WTC11 (cell line): ENCODE measurements at regions not wholly inside any gene's neighbourhood (a gene's known extent, or its start where the extent isn't known, plus 50 kb on each side); places are given as distances from the start of the nearest gene placed in this dataset.

Experiments used
- ATAC-seq: fragments of 200-7000 bp; cut with Tn5 transposase; 2 replicates; pipeline ENCODE4 v1.10.0; 2021; ENCODE audit warnings: mild to moderate bottlenecking, moderate library complexity
- CTCF ChIA-PET: fragments of 300-600 bp; sonication (Branson Sonifier 250); formaldehyde crosslinking; loops from one replicate; lab custom pipeline; 2021; ENCODE audit warnings: antibody characterized with exemption; lab: Charles Lee
- POLR2A ChIA-PET: fragments of 350-600 bp; sonication (Branson Sonifier 250); formaldehyde crosslinking; loops from one replicate; lab custom pipeline; 2021; ENCODE audit warnings: antibody characterized with exemption; lab: Charles Lee
- DNase-seq: peaks from one replicate; pipeline ENCODE4 v3.0.0; 2021; ENCODE audit warnings: low spot score
- H3K27ac Mint-ChIP-seq: 2 replicates; pipeline ENCODE4 v1.8.0; 2021; ENCODE audit warnings: mixed read lengths
- H3K27me3 Mint-ChIP-seq: 2 replicates; pipeline ENCODE4 v1.8.0; 2021; ENCODE audit warnings: low read depth, mild to moderate bottlenecking, moderate library complexity, mixed read lengths
- H3K36me3 Mint-ChIP-seq: 2 replicates; pipeline ENCODE4 v1.8.0; 2021; ENCODE audit warnings: mixed read lengths
- H3K4me1 Mint-ChIP-seq: 2 replicates; pipeline ENCODE4 v1.8.0; 2022; ENCODE audit warnings: mixed read lengths
- H3K4me3 Mint-ChIP-seq: 2 replicates; pipeline ENCODE4 v1.8.0; 2021; ENCODE audit warnings: mild to moderate bottlenecking, moderate library complexity, mixed read lengths
- H3K9me3 Mint-ChIP-seq: 2 replicates; pipeline ENCODE4 v1.8.0; 2021; ENCODE audit warnings: mixed read lengths
- E2F5 ChIP-seq: sonication (generic); formaldehyde crosslinking; IDR thresholded peaks from 2 replicates; pipeline ENCODE4 v1.8.1; 2022; ENCODE audit warnings: mild to moderate bottlenecking, moderate library complexity, missing genetic modification reagents
- ESRRA ChIP-seq: sonication (generic); formaldehyde crosslinking; IDR thresholded peaks from 2 replicates; pipeline ENCODE4 v1.8.1; 2022; ENCODE audit warnings: mild to moderate bottlenecking, missing genetic modification reagents, borderline replicate concordance
- FOXJ3 ChIP-seq: sonication (generic); formaldehyde crosslinking; IDR thresholded peaks from 2 replicates; pipeline ENCODE4 v1.9.0; 2021; ENCODE audit warnings: missing genetic modification reagents, mild to moderate bottlenecking, borderline replicate concordance
- FOXK1 ChIP-seq: sonication (generic); formaldehyde crosslinking; IDR thresholded peaks from 2 replicates; pipeline ENCODE4 v1.8.0; 2022; ENCODE audit warnings: mild to moderate bottlenecking, moderate library complexity, missing genetic modification reagents
- NFE2L1 ChIP-seq: sonication (generic); formaldehyde crosslinking; IDR thresholded peaks from 2 replicates; pipeline ENCODE4 v1.8.1; 2023; ENCODE audit warnings: missing genetic modification reagents
- NFYB ChIP-seq: sonication (generic); formaldehyde crosslinking; conservative IDR thresholded peaks from 2 replicates; pipeline ENCODE4 v1.8.0; 2022; ENCODE audit warnings: low read depth, missing genetic modification reagents
- NR2C2 ChIP-seq: sonication (generic); formaldehyde crosslinking; IDR thresholded peaks from 2 replicates; pipeline ENCODE4 v1.8.0; 2022; ENCODE audit warnings: mild to moderate bottlenecking, missing genetic modification reagents
- TCF7 ChIP-seq: sonication (generic); formaldehyde crosslinking; IDR thresholded peaks from 2 replicates; pipeline ENCODE4 v1.8.0; 2022; ENCODE audit warnings: mild to moderate bottlenecking, low read depth, missing genetic modification reagents, moderate library complexity
- TEAD4 ChIP-seq: sonication (generic); formaldehyde crosslinking; IDR thresholded peaks from 2 replicates; pipeline ENCODE4 v1.8.0; 2022; ENCODE audit warnings: mild to moderate bottlenecking, missing genetic modification reagents
- ZBTB21 ChIP-seq: sonication (generic); formaldehyde crosslinking; IDR thresholded peaks from 2 replicates; pipeline ENCODE4 v1.8.1; 2023; ENCODE audit warnings: mild to moderate bottlenecking, missing genetic modification reagents, borderline replicate concordance
- ZBTB43 ChIP-seq: sonication (generic); formaldehyde crosslinking; IDR thresholded peaks from 2 replicates; pipeline ENCODE4 v1.8.1; 2023; ENCODE audit warnings: mild to moderate bottlenecking, missing genetic modification reagents
- ZNF416 ChIP-seq: fragments of 250-450 bp; sonication (Bioruptor Pico); IDR thresholded peaks from 2 replicates; pipeline ENCODE4 v1.9.0; 2021; ENCODE audit warnings: mild to moderate bottlenecking, inconsistent platforms
- TF ChIP-seq, protein P1 (sequence below): fragments of 250-450 bp; sonication (Bioruptor Pico); IDR thresholded peaks from 2 replicates; pipeline ENCODE4 v1.9.0; 2021; ENCODE audit warnings: mild to moderate bottlenecking
- TF ChIP-seq, protein P2 (sequence below): sonication (generic); formaldehyde crosslinking; IDR thresholded peaks from 2 replicates; pipeline ENCODE4 v1.8.1; 2022; ENCODE audit warnings: low read depth, missing genetic modification reagents, borderline replicate concordance
- TF ChIP-seq, protein P3 (sequence below): fragments of 250-450 bp; sonication (Bioruptor Pico); conservative IDR thresholded peaks from 2 replicates; pipeline ENCODE4 v1.9.0; 2021; ENCODE audit warnings: mild to moderate bottlenecking
- TF ChIP-seq, protein P4 (sequence below): sonication (generic); formaldehyde crosslinking; IDR thresholded peaks from 2 replicates; pipeline ENCODE4 v1.8.1; 2023; ENCODE audit warnings: mild to moderate bottlenecking, moderate library complexity, missing genetic modification reagents
- TF ChIP-seq, protein P5 (sequence below): sonication (generic); formaldehyde crosslinking; IDR thresholded peaks from 2 replicates; pipeline ENCODE4 v1.8.0; 2022; ENCODE audit warnings: mild to moderate bottlenecking, missing genetic modification reagents

DNA sequence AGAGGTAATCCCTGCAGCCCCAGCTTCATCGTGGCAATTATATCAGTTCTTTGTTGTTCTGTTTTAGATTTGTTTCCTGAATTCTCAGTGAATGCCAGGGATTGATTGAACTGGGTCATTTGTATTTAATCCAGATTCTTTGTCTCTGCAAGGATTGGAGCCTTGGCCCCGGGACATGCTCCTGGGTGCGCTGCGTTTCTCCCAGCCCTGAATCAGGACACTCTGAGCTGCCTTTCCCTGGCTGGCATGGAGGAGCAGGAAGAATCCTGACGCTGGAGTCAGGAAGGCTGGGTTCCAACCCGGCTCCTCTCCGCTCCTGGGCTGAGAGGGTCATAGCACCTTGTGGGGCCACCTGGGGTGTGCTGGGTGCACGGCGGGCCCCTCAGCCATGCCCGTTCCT, 545.6 kb downstream of the QKI start:
- CTCF ChIA-PET = interaction anchor here (1.3 kb wide), 1 partner anchor 93 kb away, joined by 3 read pairs; no protein-coding TSS in a partner anchor
- H3K27ac Mint-ChIP-seq = no peak overlapping the region
- TF ChIP-seq ZBTB21 (CRISPR knock-in tag) (no peak), ZNF416 (CRISPR knock-in tag) (no peak), FOXK1 (CRISPR knock-in tag) (no peak), TCF7 (no peak), ZBTB43 (CRISPR knock-in tag) (no peak), TEAD4 (CRISPR knock-in tag) (no peak), NFE2L1 (CRISPR knock-in tag) (no peak), ESRRA (no peak), E2F5 (CRISPR knock-in tag) (no peak), NFYB (CRISPR knock-in tag) (no peak)
- TF ChIP-seq, protein P1, sequence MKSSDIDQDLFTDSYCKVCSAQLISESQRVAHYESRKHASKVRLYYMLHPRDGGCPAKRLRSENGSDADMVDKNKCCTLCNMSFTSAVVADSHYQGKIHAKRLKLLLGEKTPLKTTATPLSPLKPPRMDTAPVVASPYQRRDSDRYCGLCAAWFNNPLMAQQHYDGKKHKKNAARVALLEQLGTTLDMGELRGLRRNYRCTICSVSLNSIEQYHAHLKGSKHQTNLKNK (CRISPR knock-in tag) = no peak
- TF ChIP-seq, protein P2, sequence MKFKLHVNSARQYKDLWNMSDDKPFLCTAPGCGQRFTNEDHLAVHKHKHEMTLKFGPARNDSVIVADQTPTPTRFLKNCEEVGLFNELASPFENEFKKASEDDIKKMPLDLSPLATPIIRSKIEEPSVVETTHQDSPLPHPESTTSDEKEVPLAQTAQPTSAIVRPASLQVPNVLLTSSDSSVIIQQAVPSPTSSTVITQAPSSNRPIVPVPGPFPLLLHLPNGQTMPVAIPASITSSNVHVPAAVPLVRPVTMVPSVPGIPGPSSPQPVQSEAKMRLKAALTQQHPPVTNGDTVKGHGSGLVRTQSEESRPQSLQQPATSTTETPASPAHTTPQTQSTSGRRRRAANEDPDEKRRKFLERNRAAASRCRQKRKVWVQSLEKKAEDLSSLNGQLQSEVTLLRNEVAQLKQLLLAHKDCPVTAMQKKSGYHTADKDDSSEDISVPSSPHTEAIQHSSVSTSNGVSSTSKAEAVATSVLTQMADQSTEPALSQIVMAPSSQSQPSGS (CRISPR knock-in tag) = no peak
- ATAC-seq (no peak), DNase-seq (no peak)
- POLR2A ChIA-PET = interaction anchor here (0.5 kb wide), 1 partner anchor 28 kb away, joined by 4 read pairs; no protein-coding TSS in a partner anchor
- no peaks in the 10 kb centered on the region for H3K27me3 Mint-ChIP-seq
- H3K4me3 Mint-ChIP-seq = no peak overlapping the region
- no peaks in the 10 kb centered on the region for H3K9me3 Mint-ChIP-seq
- peaks cover 36% of the 10 kb centered on the region for H3K4me1 Mint-ChIP-seq
- H3K36me3 Mint-ChIP-seq = no peaks in the 10 kb centered on the region

DNA sequence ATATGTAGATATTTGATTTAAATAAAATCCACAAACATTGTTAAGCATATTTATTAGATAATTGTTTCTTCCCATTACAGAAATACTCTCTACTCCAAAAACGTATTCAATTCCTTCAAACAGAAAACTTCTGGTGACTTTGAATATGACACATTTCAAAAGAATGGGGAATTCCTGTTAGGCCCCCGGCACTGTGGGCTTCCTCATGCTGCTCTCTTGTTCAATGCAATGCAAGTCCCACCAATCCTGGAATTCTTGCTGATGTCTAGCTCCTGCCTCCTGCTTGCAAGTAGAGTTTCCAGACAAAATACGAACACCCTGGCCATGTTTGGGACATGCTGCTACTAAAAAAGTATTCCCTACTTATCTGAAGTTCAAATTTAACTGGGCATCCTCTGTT, 544.1 kb downstream of the QKI start:
- CTCF ChIA-PET = interaction anchor here (0.6 kb wide), 1 partner anchor 32 kb away, joined by 5 read pairs; no protein-coding TSS in a partner anchor
- Mint-ChIP-seq H3K27me3 (no peaks in the 10 kb centered on the region), H3K9me3 (no peaks in the 10 kb centered on the region), H3K4me3 (no peak overlapping the region), H3K36me3 (no peaks in the 10 kb centered on the region), H3K4me1 (peaks cover 43% of the 10 kb centered on the region), H3K27ac (peak overlapping the region; percentile 46; the same call in 1 of the 2 replicates)
- POLR2A ChIA-PET = no interaction called here
- ATAC-seq (peak; percentile 28; the same call in 1 of the 2 replicates), DNase-seq (no peak)
- TF ChIP-seq, protein P3, sequence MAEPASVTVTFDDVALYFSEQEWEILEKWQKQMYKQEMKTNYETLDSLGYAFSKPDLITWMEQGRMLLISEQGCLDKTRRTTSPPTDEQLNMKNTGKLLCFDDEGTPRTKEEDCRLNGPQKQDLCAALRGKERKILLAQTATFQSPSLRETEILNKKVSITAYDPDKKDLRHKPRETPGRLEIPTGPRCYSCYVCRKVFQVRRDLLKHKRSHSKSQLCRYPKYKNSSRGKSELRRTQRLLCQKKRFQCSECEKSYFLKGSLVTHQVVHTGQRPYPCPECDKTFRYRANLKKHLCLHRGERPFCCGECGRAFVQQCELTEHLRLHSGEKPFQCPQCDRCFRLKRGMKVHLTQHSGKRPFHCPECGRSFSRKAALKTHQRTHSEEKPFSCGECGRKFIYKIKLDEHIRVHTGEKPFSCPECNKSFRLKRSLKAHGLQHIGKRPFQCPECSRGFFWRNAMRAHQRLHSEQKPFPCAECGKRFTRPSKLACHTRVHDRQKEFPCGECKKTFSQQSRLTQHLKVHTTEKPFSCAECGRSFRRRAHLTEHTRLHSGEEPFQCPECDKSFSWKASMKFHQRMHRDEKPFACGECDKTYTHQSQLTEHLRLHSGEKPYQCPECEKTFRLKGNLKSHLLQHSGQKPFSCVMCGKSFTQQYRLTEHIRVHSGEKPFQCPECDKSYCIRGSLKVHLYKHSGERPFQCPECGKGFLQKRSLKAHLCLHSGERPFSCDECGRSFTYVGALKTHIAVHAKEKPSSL (CRISPR knock-in tag) = no peak
- TF ChIP-seq, protein P4, sequence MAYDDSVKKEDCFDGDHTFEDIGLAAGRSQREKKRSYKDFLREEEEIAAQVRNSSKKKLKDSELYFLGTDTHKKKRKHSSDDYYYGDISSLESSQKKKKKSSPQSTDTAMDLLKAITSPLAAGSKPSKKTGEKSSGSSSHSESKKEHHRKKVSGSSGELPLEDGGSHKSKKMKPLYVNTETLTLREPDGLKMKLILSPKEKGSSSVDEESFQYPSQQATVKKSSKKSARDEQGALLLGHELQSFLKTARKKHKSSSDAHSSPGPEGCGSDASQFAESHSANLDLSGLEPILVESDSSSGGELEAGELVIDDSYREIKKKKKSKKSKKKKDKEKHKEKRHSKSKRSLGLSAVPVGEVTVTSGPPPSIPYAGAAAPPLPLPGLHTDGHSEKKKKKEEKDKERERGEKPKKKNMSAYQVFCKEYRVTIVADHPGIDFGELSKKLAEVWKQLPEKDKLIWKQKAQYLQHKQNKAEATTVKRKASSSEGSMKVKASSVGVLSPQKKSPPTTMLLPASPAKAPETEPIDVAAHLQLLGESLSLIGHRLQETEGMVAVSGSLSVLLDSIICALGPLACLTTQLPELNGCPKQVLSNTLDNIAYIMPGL (CRISPR knock-in tag) = no peak
- TF ChIP-seq, protein P5, sequence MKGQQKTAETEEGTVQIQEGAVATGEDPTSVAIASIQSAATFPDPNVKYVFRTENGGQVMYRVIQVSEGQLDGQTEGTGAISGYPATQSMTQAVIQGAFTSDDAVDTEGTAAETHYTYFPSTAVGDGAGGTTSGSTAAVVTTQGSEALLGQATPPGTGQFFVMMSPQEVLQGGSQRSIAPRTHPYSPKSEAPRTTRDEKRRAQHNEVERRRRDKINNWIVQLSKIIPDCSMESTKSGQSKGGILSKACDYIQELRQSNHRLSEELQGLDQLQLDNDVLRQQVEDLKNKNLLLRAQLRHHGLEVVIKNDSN (CRISPR knock-in tag) = no peak
- no peak for TF ChIP-seq FOXJ3
- no peak for TF ChIP-seq NR2C2 (CRISPR knock-in tag)
